ENCODE measurements at regions not wholly inside any gene's neighbourhood (a gene's known extent, or its start where the extent isn't known, plus 50 kb on each side); places are given as distances from the start of the nearest gene placed in this dataset.
A peak's percentile ranks its signal among the peaks of the same experiment; 100 is the strongest.

- no peak overlapping the region for H3K4me3 ChIP-seq (ENCODE audit: low read depth, low read length)
- TF ChIP-seq CTCF (IDR thresholded peaks at IDR 0.05; ENCODE audit: insufficient read depth, low read length) = no peak
- DNase-seq (ENCODE audit: low read depth) = no peak
These were observed 129.4 kb upstream of the TOP3B start for GRCh38 chr22:22111983-22112382.

- no peak overlapping the region for H3K4me3 ChIP-seq (ENCODE audit: low read depth, low read length)
- no peak for TF ChIP-seq CTCF (IDR thresholded peaks at IDR 0.05; ENCODE audit: insufficient read depth, low read length)
- peak; percentile 77 for DNase-seq (ENCODE audit: low read depth)
These were observed 128.7 kb upstream of the TOP3B start for GRCh38 chr22:22111267-22111751.

GRCh38 chr22:22110548-22111266 lies 128.1 kb upstream of the TOP3B start:
- peak; percentile 77 for TF ChIP-seq CTCF (IDR thresholded peaks at IDR 0.05; ENCODE audit: insufficient read depth, low read length)
- no peak overlapping the region for H3K4me3 ChIP-seq (ENCODE audit: low read depth, low read length)
- peak; percentile 70 for DNase-seq (ENCODE audit: low read depth)

- no peak for DNase-seq (ENCODE audit: low read depth)
- TF ChIP-seq CTCF (IDR thresholded peaks at IDR 0.05; ENCODE audit: insufficient read depth, low read length) = peak; percentile 1
- H3K4me3 ChIP-seq (ENCODE audit: low read depth, low read length) = no peak overlapping the region
These were observed 127.3 kb upstream of the TOP3B start for GRCh38 chr22:22109693-22110466.

GRCh38 chr22:22106855-22107254 lies 124.3 kb upstream of the TOP3B start:
- H3K4me3 ChIP-seq (ENCODE audit: low read depth, low read length) = no peak overlapping the region
- TF ChIP-seq CTCF (IDR thresholded peaks at IDR 0.05; ENCODE audit: insufficient read depth, low read length) = no peak
- DNase-seq (ENCODE audit: low read depth) = no peak

GRCh38 chr22:22105364-22105763 lies 122.8 kb upstream of the TOP3B start:
- TF ChIP-seq CTCF (IDR thresholded peaks at IDR 0.05; ENCODE audit: insufficient read depth, low read length) = no peak
- no peak for DNase-seq (ENCODE audit: low read depth)

More at GRCh38 chr22:22105364-22105763, 122.8 kb upstream of the TOP3B start:
- H3K4me3 ChIP-seq (ENCODE audit: low read depth, low read length) = no peak overlapping the region
